ENCODE measurements at regions not wholly inside any gene's neighbourhood (a gene's known extent, or its start where the extent isn't known, plus 50 kb on each side); places are given as distances from the start of the nearest gene placed in this dataset.

DNA sequence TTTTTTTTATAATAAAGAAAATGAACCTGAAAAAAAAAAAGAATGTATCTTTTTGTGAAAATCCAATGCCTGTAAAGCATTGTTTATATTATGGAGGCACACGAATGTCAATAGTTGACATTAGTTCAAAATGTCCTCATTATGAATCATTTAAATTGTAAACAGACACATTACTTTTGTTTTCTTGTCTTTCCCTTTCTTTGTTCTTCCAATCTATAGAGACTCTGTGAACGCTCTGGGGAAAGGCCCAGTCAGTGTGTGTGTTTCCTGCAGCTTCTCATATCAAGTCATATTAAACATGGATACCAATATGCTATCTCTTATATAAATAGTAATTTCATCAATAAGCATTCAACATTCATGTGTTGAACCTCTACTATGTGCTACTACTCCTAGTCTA, 193.1 kb downstream of the KCTD12 start:
- no peak overlapping the region for H3K27ac ChIP-seq
- no peaks in the 10 kb centered on the region for H3K4me1 ChIP-seq (ENCODE audit: insufficient read depth)
- no peaks in the 10 kb centered on the region for H3K9me3 ChIP-seq
- no peaks in the 10 kb centered on the region for H3K27me3 ChIP-seq
- no peaks in the 10 kb centered on the region for H3K36me3 ChIP-seq
- intact Hi-C loops (cut with DNase I), result no loop called here
- 77 to 89% (median 81%) methylated on average over 2 of the region's 2 CpGs for WGBS, 3 donors
- DNase-seq, result no peak
- no peak overlapping the region for H3K4me3 ChIP-seq
- no peak for TF ChIP-seq EP300 (IDR thresholded peaks at IDR 0.05)
- no peak for TF ChIP-seq POLR2A (IDR thresholded peaks at IDR 0.05)
- TF ChIP-seq CTCF (IDR thresholded peaks at IDR 0.05), result no peak

- intact Hi-C loops (cut with DNase I), result no loop called here
- WGBS, 3 donors, result 23 to 49% (median 33%) methylated on average over 1 of the region's 1 CpG
- no peak for TF ChIP-seq POLR2A (IDR thresholded peaks at IDR 0.05)
- TF ChIP-seq CTCF (IDR thresholded peaks at IDR 0.05), result no peak
- no peak for TF ChIP-seq EP300 (IDR thresholded peaks at IDR 0.05)
- Histone ChIP-seq H3K4me3 (no peak overlapping the region), H3K27ac (no peak overlapping the region), H3K9me3 (no peaks in the 10 kb centered on the region), H3K27me3 (no peaks in the 10 kb centered on the region), H3K4me1 (ENCODE audit: insufficient read depth) (peaks cover 3% of the 10 kb centered on the region), H3K36me3 (no peaks in the 10 kb centered on the region)
- DNase-seq, result no peak
Measured at GRCh38 chr13:76692346-76692745, 193.9 kb downstream of the KCTD12 start.

DNA sequence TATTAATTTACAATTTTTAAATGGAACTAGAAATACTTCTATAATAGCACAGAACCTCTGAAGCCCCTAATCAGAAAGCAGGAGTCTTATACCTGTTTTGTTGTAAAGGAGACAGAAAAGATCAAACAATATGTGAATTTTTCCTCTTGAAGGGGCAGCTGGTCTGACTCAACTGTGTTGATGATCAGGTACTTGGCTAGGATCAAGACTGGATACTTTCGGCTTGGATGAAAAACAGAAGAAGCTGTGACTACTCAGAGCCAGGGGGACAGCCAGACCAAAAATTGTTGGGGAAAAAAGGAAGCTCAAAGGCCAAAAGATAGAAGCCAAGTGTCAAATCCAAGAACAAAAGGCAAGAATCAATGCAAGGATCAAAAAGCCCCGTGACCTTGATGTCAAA, 195.6 kb downstream of the KCTD12 start:
- Histone ChIP-seq H3K36me3 (no peaks in the 10 kb centered on the region), H3K27me3 (no peaks in the 10 kb centered on the region), H3K4me3 (no peak overlapping the region), H3K27ac (no peak overlapping the region), H3K9me3 (no peaks in the 10 kb centered on the region), H3K4me1 (ENCODE audit: insufficient read depth) (peaks cover 3% of the 10 kb centered on the region)
- DNase-seq, result no peak
- 28 to 30% (median 30%) methylated on average over 2 of the region's 2 CpGs for WGBS, 3 donors
- intact Hi-C loops (cut with DNase I), result no loop called here
- TF ChIP-seq EP300 (IDR thresholded peaks at IDR 0.05) (no peak), POLR2A (IDR thresholded peaks at IDR 0.05) (no peak), CTCF (IDR thresholded peaks at IDR 0.05) (no peak)

DNA sequence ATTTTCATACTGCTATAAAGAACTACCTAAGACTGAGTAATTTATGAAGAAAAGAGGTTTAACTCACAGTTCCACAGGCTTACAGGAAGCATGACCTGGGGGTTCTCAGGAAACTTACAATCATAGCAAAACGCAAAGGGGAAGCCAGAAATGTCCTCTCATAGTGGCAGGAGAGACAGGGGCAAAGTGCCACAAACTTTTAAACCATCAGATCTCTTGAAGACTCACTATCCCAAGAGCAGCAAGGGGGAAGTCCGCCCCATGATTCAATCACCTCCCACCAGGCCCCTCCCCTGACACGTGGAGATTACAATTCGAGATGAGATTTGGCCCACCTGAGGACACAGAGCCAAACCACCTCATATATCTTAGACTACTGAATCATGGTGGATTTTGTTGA, 198.7 kb downstream of the KCTD12 start:
- Histone ChIP-seq H3K27me3 (no peaks in the 10 kb centered on the region), H3K4me1 (ENCODE audit: insufficient read depth) (peaks cover 4% of the 10 kb centered on the region), H3K27ac (no peak overlapping the region), H3K9me3 (no peaks in the 10 kb centered on the region), H3K36me3 (no peaks in the 10 kb centered on the region), H3K4me3 (no peak overlapping the region)
- DNase-seq, result no peak
- no peak for TF ChIP-seq CTCF (IDR thresholded peaks at IDR 0.05)
- no peak for TF ChIP-seq POLR2A (IDR thresholded peaks at IDR 0.05)
- 62 to 70% (median 69%) methylated on average over 4 of the region's 4 CpGs for WGBS, 3 donors
- intact Hi-C loops (cut with DNase I), result no loop called here

GRCh38 chr13:76685938-76686337, 200.3 kb downstream of the KCTD12 start:
- intact Hi-C loops (cut with DNase I), result loop anchor here in 1 of 4 donors (1.0 kb wide), 1 partner anchor 9 kb away; no protein-coding TSS in a partner anchor
- Histone ChIP-seq H3K4me3 (no peak overlapping the region), H3K27ac (no peak overlapping the region), H3K4me1 (ENCODE audit: insufficient read depth) (peaks cover 4% of the 10 kb centered on the region), H3K9me3 (no peaks in the 10 kb centered on the region), H3K36me3 (no peaks in the 10 kb centered on the region), H3K27me3 (no peaks in the 10 kb centered on the region)
- TF ChIP-seq EP300 (IDR thresholded peaks at IDR 0.05), result no peak
- no peak for TF ChIP-seq CTCF (IDR thresholded peaks at IDR 0.05)
- TF ChIP-seq POLR2A (IDR thresholded peaks at IDR 0.05), result no peak
- no peak for DNase-seq
- WGBS, 3 donors, result 92 to 96% (median 93%) methylated on average over 5 of the region's 5 CpGs

All from ovary (tissue), 7 donors.